IMR-90 (cell line): ENCODE measurements at regions not wholly inside any gene's neighbourhood (a gene's known extent, or its start where the extent isn't known, plus 50 kb on each side); places are given as distances from the start of the nearest gene placed in this dataset.

Source experiments
- BHLHE40 ChIP-seq: fragments of 150-350 bp; IDR thresholded peaks from 2 replicates; pipeline ENCODE4 v1.6.1; 2016; ENCODE audit warnings: mild to moderate bottlenecking, low read depth, low read length
- CEBPB ChIP-seq: IDR thresholded peaks from 2 replicates; pipeline ENCODE4 v1.6.1; 2012; ENCODE audit warnings: low read depth, low read length, improper control_type of control experiment
- CTCF ChIP-seq: conservative IDR thresholded peaks from 2 replicates; pipeline ENCODE4 v1.5.1; 2012; ENCODE audit warnings: mild to moderate bottlenecking, low read depth, low read length, improper control_type of control experiment
- MAFK ChIP-seq: IDR thresholded peaks from 2 replicates; pipeline ENCODE4 v1.6.1; 2012; ENCODE audit warnings: low read depth, low read length, improper control_type of control experiment
- MXI1 ChIP-seq: IDR thresholded peaks from 2 replicates; pipeline ENCODE4 v1.6.1; 2012; ENCODE audit warnings: low read depth, mild to moderate bottlenecking, low read length, moderate library complexity, borderline replicate concordance
- POLR2A ChIP-seq: IDR thresholded peaks from 2 replicates; pipeline ENCODE4 v1.6.1; 2012; ENCODE audit warnings: mild to moderate bottlenecking, low read depth, low read length
- SMC3 ChIP-seq: fragments of 150-350 bp; IDR thresholded peaks from 2 replicates; pipeline ENCODE4 v1.6.1; 2016; ENCODE audit warnings: low read depth, mild to moderate bottlenecking, antibody characterized with exemption, low read length, moderate library complexity

DNA sequence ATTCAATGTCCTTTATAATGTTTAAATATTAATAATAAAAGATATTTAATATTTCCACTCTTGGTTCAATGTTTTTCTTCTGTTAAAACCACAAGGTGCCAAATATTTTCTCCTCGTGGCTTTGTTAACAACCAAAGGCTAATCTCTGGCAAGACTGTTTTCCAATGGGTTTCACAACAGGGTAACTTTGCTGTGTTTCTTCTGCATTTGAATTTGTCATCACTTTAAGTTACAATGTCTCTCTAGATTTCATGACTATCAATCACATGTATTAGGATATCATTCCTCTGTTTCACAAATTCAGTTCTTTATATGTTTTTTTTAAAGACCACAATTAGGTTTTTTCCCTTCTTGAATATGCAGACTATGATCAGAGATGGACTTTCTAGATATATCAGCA, 469.8 kb upstream of the ACVR2A start:
- TF ChIP-seq POLR2A (no peak), CTCF (no peak), BHLHE40 (no peak), MAFK (no peak), MXI1 (no peak), SMC3 (no peak), CEBPB (no peak)
